Karpas-422 (cell line): ENCODE measurements at regions not wholly inside any gene's neighbourhood (a gene's known extent, or its start where the extent isn't known, plus 50 kb on each side); places are given as distances from the start of the nearest gene placed in this dataset.

Source experiments
- DNase-seq: peaks from one replicate; pipeline ENCODE4 v3.0.0-alpha.2; 2015
- H2AFZ ChIP-seq: fragments of 200-600 bp; sonication (generic); 2 replicates; pipeline ENCODE4 v1.6.1; 2014; ENCODE audit warnings: antibody characterized with exemption, low read length, mixed read lengths
- H3K27ac ChIP-seq: fragments of 200-600 bp; sonication (generic); 2 replicates; pipeline ENCODE4 v1.5.1; 2014; ENCODE audit warnings: mild to moderate bottlenecking, low read length, moderate library complexity
- H3K27me3 ChIP-seq: fragments of 200-600 bp; sonication (generic); 2 replicates; pipeline ENCODE4 v1.6.1; 2014; ENCODE audit warnings: low read length, mixed read lengths
- H3K36me3 ChIP-seq: fragments of 200-600 bp; sonication (generic); 2 replicates; pipeline ENCODE4 v1.6.1; 2014; ENCODE audit warnings: low read length, mixed read lengths; ENCODE audit not compliant: insufficient read depth
- H3K4me1 ChIP-seq: fragments of 200-600 bp; sonication (generic); 2 replicates; pipeline ENCODE4 v1.6.1; 2014; ENCODE audit warnings: mild to moderate bottlenecking, low read length, mixed read lengths
- H3K4me2 ChIP-seq: fragments of 200-600 bp; sonication (generic); 2 replicates; pipeline ENCODE4 v1.6.1; 2014; ENCODE audit warnings: low read length, low read depth, mild to moderate bottlenecking; ENCODE audit not compliant: poor library complexity, severe bottlenecking
- H3K4me3 ChIP-seq: fragments of 200-600 bp; sonication (generic); 2 replicates; pipeline ENCODE4 v1.5.1; 2014; ENCODE audit warnings: mild to moderate bottlenecking, antibody characterized with exemption, low read length, mixed read lengths
- H3K79me2 ChIP-seq: fragments of 200-600 bp; sonication (generic); 2 replicates; pipeline ENCODE4 v1.6.1; 2014; ENCODE audit warnings: mild to moderate bottlenecking, low read length, mixed read lengths
- H3K9ac ChIP-seq: fragments of 200-600 bp; sonication (generic); 2 replicates; pipeline ENCODE4 v1.6.0; 2014; ENCODE audit warnings: low read length
- H3K9me2 ChIP-seq: fragments of 200-600 bp; sonication (generic), shearing (Covaris generic); replicated peaks from 2 replicates; pipeline ENCODE4 v1.6.0; 2014; ENCODE audit warnings: mild to moderate bottlenecking, low read length, moderate library complexity; ENCODE audit not compliant: insufficient read depth
- H3K9me3 ChIP-seq: fragments of 300-700, 200-600 bp; sonication (generic); 2 replicates; pipeline ENCODE4 v1.6.1; 2014; ENCODE audit warnings: low read length, mixed read lengths
- H4K20me1 ChIP-seq: fragments of 200-600 bp; sonication (generic); 2 replicates; pipeline ENCODE4 v1.6.1; 2014; ENCODE audit warnings: mild to moderate bottlenecking, antibody characterized with exemption, low read length, low read depth; ENCODE audit not compliant: insufficient read depth

DNA sequence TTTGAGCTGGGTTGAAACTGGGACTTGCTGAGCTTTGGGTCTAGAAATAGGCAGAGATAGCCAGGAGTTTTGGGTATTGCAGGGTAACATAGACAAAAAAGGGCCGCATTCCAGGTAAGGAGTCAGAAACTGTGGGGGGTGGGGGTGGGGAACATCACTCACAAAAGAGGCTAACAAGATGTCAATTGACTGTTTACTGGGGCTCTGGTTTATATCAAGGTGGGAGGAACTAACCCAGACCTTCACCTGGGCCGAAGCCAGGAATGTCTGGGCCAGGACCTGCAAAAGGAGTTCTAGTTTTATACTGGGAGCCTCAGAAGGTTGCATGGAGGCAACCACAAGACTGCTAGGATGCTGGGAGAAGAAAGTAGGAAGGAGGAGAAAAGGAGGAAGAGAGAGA lies 154.4 kb downstream of the EMP1 start:
- H3K9me3 ChIP-seq, result no peaks in the 10 kb centered on the region
- no peak overlapping the region for H3K4me2 ChIP-seq
- no peaks in the 10 kb centered on the region for H3K79me2 ChIP-seq
- no peak overlapping the region for H3K27ac ChIP-seq
- no peaks in the 10 kb centered on the region for H3K9me2 ChIP-seq
- no peak for DNase-seq
- H3K4me3 ChIP-seq, result no peak overlapping the region
- no peaks in the 10 kb centered on the region for H3K4me1 ChIP-seq
- H3K9ac ChIP-seq, result no peak overlapping the region
- no peak overlapping the region for H2AFZ ChIP-seq
- no peaks in the 10 kb centered on the region for H3K36me3 ChIP-seq
- H4K20me1 ChIP-seq, result no peaks in the 10 kb centered on the region
- no peaks in the 10 kb centered on the region; the same call in 1 of the 2 replicates for H3K27me3 ChIP-seq

DNA sequence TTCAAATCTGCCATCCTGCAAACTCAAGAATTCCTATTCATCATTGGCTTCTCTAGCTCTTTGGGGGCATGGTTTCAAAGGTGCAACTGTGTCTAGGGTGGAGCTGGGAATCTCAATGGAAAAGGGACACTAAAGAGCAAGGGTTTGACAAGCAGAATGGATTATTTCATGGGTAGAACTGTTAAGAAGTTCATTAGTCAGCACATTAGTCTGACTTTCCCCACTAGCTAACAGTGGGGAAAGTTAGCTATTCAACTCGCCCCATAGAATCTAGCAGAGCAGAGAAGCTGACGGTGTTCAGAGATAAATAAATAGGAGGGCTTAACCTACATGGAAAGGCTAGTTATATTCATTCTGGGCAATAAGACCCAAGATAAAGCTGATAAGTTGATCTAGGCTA lies 153.9 kb downstream of the EMP1 start:
- Histone ChIP-seq H4K20me1 (no peaks in the 10 kb centered on the region), H3K79me2 (no peaks in the 10 kb centered on the region), H3K9me2 (no peaks in the 10 kb centered on the region), H3K4me1 (no peaks in the 10 kb centered on the region), H3K9ac (no peak overlapping the region), H3K4me3 (no peak overlapping the region), H2AFZ (no peak overlapping the region), H3K4me2 (no peak overlapping the region), H3K27ac (no peak overlapping the region), H3K9me3 (no peaks in the 10 kb centered on the region), H3K36me3 (no peaks in the 10 kb centered on the region), H3K27me3 (no peaks in the 10 kb centered on the region; the same call in 1 of the 2 replicates)
- DNase-seq, result no peak

DNA sequence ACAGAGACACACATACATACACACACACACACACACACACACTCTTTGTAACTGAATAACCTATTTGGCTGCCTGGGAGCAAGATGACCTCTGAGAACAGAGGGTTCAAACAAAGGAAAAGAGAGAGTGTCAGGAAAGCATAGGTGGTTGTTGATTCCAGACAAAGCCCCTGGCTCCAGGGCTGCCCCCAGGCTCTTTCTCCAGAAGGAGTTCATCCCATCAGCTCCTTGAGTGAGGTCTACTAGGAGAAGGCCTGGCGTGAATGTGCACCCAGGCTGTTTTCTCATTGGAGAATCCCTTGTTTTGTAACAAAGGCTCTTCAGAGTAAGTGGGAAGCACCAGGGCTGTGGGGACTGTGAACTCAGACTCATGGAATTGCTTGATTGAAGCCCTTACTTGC lies 151.9 kb downstream of the EMP1 start:
- no peaks in the 10 kb centered on the region for H4K20me1 ChIP-seq
- H3K27ac ChIP-seq, result no peak overlapping the region
- no peaks in the 10 kb centered on the region; the same call in 1 of the 2 replicates for H3K27me3 ChIP-seq
- no peaks in the 10 kb centered on the region for H3K4me1 ChIP-seq
- H3K9me3 ChIP-seq, result no peaks in the 10 kb centered on the region
- no peaks in the 10 kb centered on the region for H3K9me2 ChIP-seq
- no peaks in the 10 kb centered on the region for H3K36me3 ChIP-seq
- no peak for DNase-seq
- no peak overlapping the region for H3K4me2 ChIP-seq
- no peaks in the 10 kb centered on the region for H3K79me2 ChIP-seq
- no peak overlapping the region for H3K9ac ChIP-seq
- no peak overlapping the region for H3K4me3 ChIP-seq
- H2AFZ ChIP-seq, result no peak overlapping the region

DNA sequence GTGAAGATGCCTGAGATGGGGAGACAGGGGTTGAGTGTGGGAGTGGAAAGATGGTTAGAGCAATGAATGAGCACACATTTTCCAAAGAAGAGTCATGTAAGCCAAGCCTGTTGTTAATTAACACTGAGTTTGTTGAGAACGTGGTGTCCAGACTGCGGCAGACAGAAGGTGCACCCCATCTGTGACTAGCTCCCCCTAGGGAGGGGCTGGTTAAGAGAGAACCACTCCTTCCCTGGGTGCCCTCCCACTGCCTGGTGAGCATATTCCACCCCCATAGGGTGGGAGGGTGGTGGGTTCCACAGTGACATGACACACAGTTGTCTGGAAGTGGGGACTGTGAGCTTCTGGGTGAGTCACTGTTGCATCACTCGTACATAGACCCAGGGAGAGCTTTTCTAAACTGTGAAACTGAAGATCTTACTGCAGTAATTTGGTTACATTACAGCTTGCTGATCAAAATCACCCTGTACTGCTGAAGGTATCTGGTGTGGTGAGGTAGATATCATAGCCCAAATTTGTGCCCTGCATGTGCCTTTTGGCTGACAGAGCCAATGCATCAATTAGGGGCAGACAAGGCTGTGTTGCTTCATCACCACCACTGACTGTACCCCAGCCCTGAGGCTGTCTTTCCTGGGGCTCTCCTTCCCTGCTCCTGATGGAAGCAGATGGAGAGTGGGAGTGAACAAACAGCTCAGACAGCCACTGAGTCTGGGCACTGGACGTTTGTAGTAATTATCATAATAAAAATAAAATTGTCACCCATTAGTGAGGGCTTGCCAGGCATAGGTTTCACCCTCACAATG lies 150.9 kb downstream of the EMP1 start:
- H2AFZ ChIP-seq, result no peak overlapping the region
- H3K79me2 ChIP-seq, result no peaks in the 10 kb centered on the region
- no peaks in the 10 kb centered on the region for H4K20me1 ChIP-seq
- no peaks in the 10 kb centered on the region; the same call in 1 of the 2 replicates for H3K27me3 ChIP-seq
- no peak overlapping the region for H3K4me3 ChIP-seq
- no peaks in the 10 kb centered on the region for H3K9me2 ChIP-seq
- no peak overlapping the region for H3K4me2 ChIP-seq
- no peak overlapping the region for H3K27ac ChIP-seq
- no peak for DNase-seq
- H3K9ac ChIP-seq, result no peak overlapping the region
- H3K9me3 ChIP-seq, result no peaks in the 10 kb centered on the region
- H3K36me3 ChIP-seq, result no peaks in the 10 kb centered on the region
- H3K4me1 ChIP-seq, result no peaks in the 10 kb centered on the region

- no peaks in the 10 kb centered on the region for H4K20me1 ChIP-seq
- H3K4me2 ChIP-seq, result no peak overlapping the region
- H3K27ac ChIP-seq, result no peak overlapping the region
- H3K4me3 ChIP-seq, result no peak overlapping the region
- no peak overlapping the region for H2AFZ ChIP-seq
- H3K27me3 ChIP-seq, result no peaks in the 10 kb centered on the region; the same call in 1 of the 2 replicates
- H3K9ac ChIP-seq, result no peak overlapping the region
- no peaks in the 10 kb centered on the region for H3K9me3 ChIP-seq
- no peak for DNase-seq
- no peaks in the 10 kb centered on the region for H3K79me2 ChIP-seq
- H3K4me1 ChIP-seq, result no peaks in the 10 kb centered on the region
- H3K36me3 ChIP-seq, result no peaks in the 10 kb centered on the region
- H3K9me2 ChIP-seq, result no peaks in the 10 kb centered on the region
Observed at GRCh38 chr12:13345722-13346121, 149.2 kb downstream of the EMP1 start.

GRCh38 chr12:13343375-13343774 lies 146.8 kb downstream of the EMP1 start:
- Histone ChIP-seq H3K79me2 (no peaks in the 10 kb centered on the region), H3K9me3 (no peaks in the 10 kb centered on the region), H3K4me3 (no peak overlapping the region), H3K27ac (no peak overlapping the region), H3K9me2 (no peaks in the 10 kb centered on the region), H4K20me1 (no peaks in the 10 kb centered on the region), H3K9ac (no peak overlapping the region), H3K27me3 (no peaks in the 10 kb centered on the region), H3K36me3 (no peaks in the 10 kb centered on the region), H2AFZ (no peak overlapping the region), H3K4me2 (no peak overlapping the region), H3K4me1 (no peaks in the 10 kb centered on the region)
- DNase-seq, result no peak

DNA sequence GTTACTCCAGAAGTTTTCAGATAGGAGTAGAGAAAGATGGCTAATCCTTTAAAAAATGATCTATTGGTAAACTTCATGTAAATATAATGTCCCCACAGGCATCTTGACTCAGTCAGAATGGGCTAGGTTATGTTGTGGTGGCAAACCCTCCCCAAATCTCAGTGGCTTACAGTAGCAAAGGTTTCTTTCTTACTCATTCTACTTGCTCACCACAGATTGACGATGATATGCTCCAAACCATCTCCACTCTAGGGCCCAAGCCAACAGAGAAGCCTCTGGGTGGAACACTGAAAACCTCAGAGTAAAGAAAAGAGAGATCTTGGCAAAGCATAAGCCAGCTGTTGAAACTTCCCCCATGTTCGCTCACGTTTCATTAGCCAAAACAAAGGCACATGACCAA lies 146.4 kb downstream of the EMP1 start:
- Histone ChIP-seq H3K4me3 (no peak overlapping the region), H3K79me2 (no peaks in the 10 kb centered on the region), H3K27ac (no peak overlapping the region), H3K36me3 (no peaks in the 10 kb centered on the region), H3K4me1 (no peaks in the 10 kb centered on the region), H3K9me2 (no peaks in the 10 kb centered on the region), H3K9me3 (no peaks in the 10 kb centered on the region), H3K9ac (no peak overlapping the region), H3K4me2 (no peak overlapping the region), H4K20me1 (no peaks in the 10 kb centered on the region), H3K27me3 (no peaks in the 10 kb centered on the region), H2AFZ (no peak overlapping the region)
- no peak for DNase-seq

GRCh38 chr12:13340149-13340548 lies 143.6 kb downstream of the EMP1 start:
- H4K20me1 ChIP-seq, result no peaks in the 10 kb centered on the region
- H2AFZ ChIP-seq, result no peak overlapping the region
- no peak overlapping the region for H3K9ac ChIP-seq
- no peaks in the 10 kb centered on the region for H3K9me3 ChIP-seq
- no peak overlapping the region for H3K27ac ChIP-seq
- H3K79me2 ChIP-seq, result no peaks in the 10 kb centered on the region
- no peak overlapping the region for H3K4me2 ChIP-seq
- no peak for DNase-seq
- no peaks in the 10 kb centered on the region for H3K4me1 ChIP-seq
- H3K4me3 ChIP-seq, result no peak overlapping the region
- H3K27me3 ChIP-seq, result no peaks in the 10 kb centered on the region
- no peaks in the 10 kb centered on the region for H3K9me2 ChIP-seq
- no peaks in the 10 kb centered on the region for H3K36me3 ChIP-seq
